ENCODE measurements at regions not wholly inside any gene's neighbourhood (a gene's known extent, or its start where the extent isn't known, plus 50 kb on each side); places are given as distances from the start of the nearest gene placed in this dataset.

DNA sequence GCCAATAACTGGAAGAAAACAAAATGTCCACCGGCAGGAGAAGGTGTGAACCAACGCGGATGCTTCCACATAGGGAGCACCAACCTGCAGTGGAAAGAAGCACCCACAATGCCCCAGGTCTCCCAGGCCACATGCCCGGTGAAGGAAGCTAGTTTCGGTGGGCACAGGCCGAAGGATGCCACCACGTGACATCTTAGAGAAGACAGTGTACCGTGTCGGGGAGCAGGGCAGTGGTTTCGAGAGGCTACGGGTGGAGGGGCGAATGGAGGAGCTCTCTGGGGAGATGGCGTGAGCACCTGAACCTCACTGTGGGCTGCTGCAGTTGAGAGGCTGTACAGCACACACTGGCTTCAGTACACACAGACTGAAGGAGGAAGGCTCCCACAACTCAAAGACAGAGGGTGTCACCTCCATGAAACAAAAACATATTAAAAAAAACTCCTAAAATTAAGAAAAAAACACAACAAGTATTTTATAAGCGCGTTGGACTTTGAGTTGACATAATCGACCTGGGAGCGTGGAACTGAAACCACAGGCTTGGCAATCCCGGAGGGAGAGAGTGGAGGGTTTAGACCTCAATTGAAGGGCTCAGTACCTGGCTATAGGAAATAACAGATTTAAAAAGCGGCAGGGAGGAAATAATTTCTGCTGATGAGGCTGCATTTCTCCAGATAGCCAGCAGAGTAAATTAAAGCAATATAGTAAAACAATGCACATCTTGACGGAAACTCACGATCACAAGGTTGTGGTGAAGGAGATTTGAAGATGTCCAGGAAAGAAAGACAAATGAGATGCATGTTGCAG, 160.1 kb downstream of the RTP5 start:
- no peaks in the 10 kb centered on the region for H3K79me2 ChIP-seq (ENCODE audit: insufficient read depth, low read length)
- DNase-seq, result peak; percentile 8
- no CpG with 5 or more reads among the region's 21 CpGs for WGBS (ENCODE audit: extremely low coverage, insufficient read length, low lambda C conversion rate)
- no peak overlapping the region for H4K91ac ChIP-seq (ENCODE audit: insufficient read length, low read depth, low read length)
- H2BK20ac ChIP-seq (ENCODE audit: low read depth, low read length, poor library complexity, severe bottlenecking), result no peak overlapping the region
- H3K4me1 ChIP-seq (ENCODE audit: insufficient read depth, low read length), result no peaks in the 10 kb centered on the region
- no peak overlapping the region for H4K5ac ChIP-seq (ENCODE audit: insufficient read length, low read depth, low read length)
- H3K9me3 ChIP-seq (ENCODE audit: control insufficient read depth, low read depth, low read length), result no peaks in the 10 kb centered on the region
- H2AFZ ChIP-seq (ENCODE audit: low read length), result no peak overlapping the region
- no peak overlapping the region for H2BK15ac ChIP-seq (ENCODE audit: low read depth, low read length)
- no peak overlapping the region for H3K4me2 ChIP-seq (ENCODE audit: insufficient read depth, insufficient read length, low read length)
- H3K9ac ChIP-seq (ENCODE audit: extremely low read depth, insufficient read length, low read length), result no peak overlapping the region
- H2BK120ac ChIP-seq (ENCODE audit: low read depth, low read length, poor library complexity, severe bottlenecking), result no peak overlapping the region
- Mint-ChIP-seq H3K36me3 (ENCODE audit: insufficient read depth in 1 of 3, low read depth in 3 of 3) (peaks cover 0 to 1% (median 0%) of the 10 kb centered on the region in 3 experiments; a peak in 3 of 7 replicates), H3K4me1 (peaks cover 20 to 22% of the 10 kb centered on the region in 2 experiments), H3K27me3 (ENCODE audit: low read depth) (peaks cover 96% of the 10 kb centered on the region), H3K4me3 (no peak overlapping the region), H3K27ac (no peak overlapping the region), H3K9me3 (peaks cover 3 to 6% of the 10 kb centered on the region in 2 experiments)
- H3T11ph ChIP-seq (ENCODE audit: low read length), result no peak overlapping the region
- no peak overlapping the region for H3K18ac ChIP-seq (ENCODE audit: insufficient read length, low read depth, low read length)
- H4K8ac ChIP-seq (replicated peaks; ENCODE audit: insufficient read length, low read depth, low read length), result no peak overlapping the region
- H3K27ac ChIP-seq (ENCODE audit: insufficient read length, low read depth, low read length), result no peak overlapping the region
- H3K23me2 ChIP-seq (ENCODE audit: insufficient read length, low read depth, low read length, poor library complexity, severe bottlenecking), result no peaks in the 10 kb centered on the region
- H4K20me1 ChIP-seq (ENCODE audit: control insufficient read depth, insufficient read depth, insufficient read length), result no peaks in the 10 kb centered on the region
- H3K79me1 ChIP-seq (ENCODE audit: insufficient read depth, low read depth, low read length, poor library complexity, severe bottlenecking), result no peaks in the 10 kb centered on the region
- H2BK12ac ChIP-seq (ENCODE audit: insufficient read length, low read depth, low read length), result no peak overlapping the region
- TF ChIP-seq, protein P1, sequence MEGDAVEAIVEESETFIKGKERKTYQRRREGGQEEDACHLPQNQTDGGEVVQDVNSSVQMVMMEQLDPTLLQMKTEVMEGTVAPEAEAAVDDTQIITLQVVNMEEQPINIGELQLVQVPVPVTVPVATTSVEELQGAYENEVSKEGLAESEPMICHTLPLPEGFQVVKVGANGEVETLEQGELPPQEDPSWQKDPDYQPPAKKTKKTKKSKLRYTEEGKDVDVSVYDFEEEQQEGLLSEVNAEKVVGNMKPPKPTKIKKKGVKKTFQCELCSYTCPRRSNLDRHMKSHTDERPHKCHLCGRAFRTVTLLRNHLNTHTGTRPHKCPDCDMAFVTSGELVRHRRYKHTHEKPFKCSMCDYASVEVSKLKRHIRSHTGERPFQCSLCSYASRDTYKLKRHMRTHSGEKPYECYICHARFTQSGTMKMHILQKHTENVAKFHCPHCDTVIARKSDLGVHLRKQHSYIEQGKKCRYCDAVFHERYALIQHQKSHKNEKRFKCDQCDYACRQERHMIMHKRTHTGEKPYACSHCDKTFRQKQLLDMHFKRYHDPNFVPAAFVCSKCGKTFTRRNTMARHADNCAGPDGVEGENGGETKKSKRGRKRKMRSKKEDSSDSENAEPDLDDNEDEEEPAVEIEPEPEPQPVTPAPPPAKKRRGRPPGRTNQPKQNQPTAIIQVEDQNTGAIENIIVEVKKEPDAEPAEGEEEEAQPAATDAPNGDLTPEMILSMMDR (conservative IDR thresholded peaks at IDR 0.05), result no peak
- no peak overlapping the region for H3K56ac ChIP-seq (ENCODE audit: insufficient read length, low read depth, low read length)
- H3K27me3 ChIP-seq (ENCODE audit: insufficient read depth, low read length), result no peaks in the 10 kb centered on the region
- H3K14ac ChIP-seq (ENCODE audit: insufficient read depth, low read length), result no peak overlapping the region
- no peak overlapping the region for H3K4ac ChIP-seq (ENCODE audit: low read depth, low read length)
- no peak overlapping the region for H2BK5ac ChIP-seq (ENCODE audit: insufficient read length, low read length)
- no peak overlapping the region for H3K23ac ChIP-seq (ENCODE audit: insufficient read length, low read depth, low read length)
- H2AK5ac ChIP-seq (ENCODE audit: insufficient read length, low read length), result no peak overlapping the region
